Astrocyte of the cerebellum (primary cell): ENCODE measurements at regions not wholly inside any gene's neighbourhood (a gene's known extent, or its start where the extent isn't known, plus 50 kb on each side); places are given as distances from the start of the nearest gene placed in this dataset.

Experiments used
- DNase-seq: peaks from one replicate; pipeline ENCODE4 v3.0.0-alpha.2; 2011; ENCODE audit warnings: low read depth
- H3K4me3 ChIP-seq: 2 replicates; pipeline ENCODE4 v1.5.1; 2011; ENCODE audit warnings: mild to moderate bottlenecking, low read depth, low read length, moderate library complexity
- CTCF ChIP-seq: IDR thresholded peaks from 2 replicates; pipeline ENCODE4 v1.5.1; 2012; ENCODE audit warnings: low read length, low read depth, moderate library complexity, mild to moderate bottlenecking; ENCODE audit errors: missing control alignments
- in situ Hi-C: cut with HindIII; loops from 2 replicates; pipeline ENCODE4 v1.10.0; 2017; ENCODE audit warnings: low sequenced_read_pairs

DNA sequence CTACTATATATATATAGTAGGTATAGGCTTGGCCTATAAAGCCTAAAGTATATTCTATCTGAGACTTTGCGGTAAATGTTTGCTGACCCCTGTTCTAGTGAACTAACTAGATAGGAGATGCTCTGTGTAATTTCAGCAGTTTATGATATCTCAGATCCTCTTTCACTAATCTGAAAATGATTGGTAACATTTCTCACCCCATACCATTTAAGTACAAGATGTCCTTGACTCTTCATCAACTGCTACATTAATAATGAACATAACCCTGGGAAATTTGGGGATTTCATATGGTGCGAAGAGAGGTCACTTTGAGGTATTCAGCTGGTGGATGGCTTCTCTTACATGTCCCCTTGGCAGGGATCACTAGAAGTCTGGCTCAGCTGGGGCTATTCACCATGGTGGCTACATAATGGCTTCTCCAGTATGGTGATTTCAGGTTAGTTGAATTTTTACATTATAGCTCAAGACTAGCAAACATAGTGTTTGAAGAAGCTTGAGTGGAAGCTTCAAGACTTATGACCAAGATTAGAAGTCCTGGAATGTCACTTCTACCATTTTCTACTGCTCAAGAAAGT is 103.6 kb upstream of the MYCBP2 start:
- in situ Hi-C loops, result no loop called here
- H3K4me3 ChIP-seq, result no peak overlapping the region
- no peak for TF ChIP-seq CTCF
- DNase-seq, result no peak

- peak; percentile 77 for DNase-seq
- no peak overlapping the region for H3K4me3 ChIP-seq
- in situ Hi-C loops, result no loop called here
- TF ChIP-seq CTCF, result no peak
Measured at GRCh38 chr13:77429320-77430142, 102.6 kb upstream of the MYCBP2 start.

- TF ChIP-seq CTCF, result no peak
- in situ Hi-C loops, result no loop called here
- DNase-seq, result no peak
- H3K4me3 ChIP-seq, result no peak overlapping the region
Measured at GRCh38 chr13:77425705-77426104, 98.8 kb upstream of the MYCBP2 start.

GRCh38 chr13:77423296-77423695 is 96.4 kb upstream of the MYCBP2 start:
- TF ChIP-seq CTCF, result no peak
- no peak overlapping the region for H3K4me3 ChIP-seq
- in situ Hi-C loops, result no loop called here
- no peak for DNase-seq

GRCh38 chr13:77422724-77423123 is 95.8 kb upstream of the MYCBP2 start:
- no peak for DNase-seq
- H3K4me3 ChIP-seq, result no peak overlapping the region
- in situ Hi-C loops, result no loop called here
- TF ChIP-seq CTCF, result no peak

DNA sequence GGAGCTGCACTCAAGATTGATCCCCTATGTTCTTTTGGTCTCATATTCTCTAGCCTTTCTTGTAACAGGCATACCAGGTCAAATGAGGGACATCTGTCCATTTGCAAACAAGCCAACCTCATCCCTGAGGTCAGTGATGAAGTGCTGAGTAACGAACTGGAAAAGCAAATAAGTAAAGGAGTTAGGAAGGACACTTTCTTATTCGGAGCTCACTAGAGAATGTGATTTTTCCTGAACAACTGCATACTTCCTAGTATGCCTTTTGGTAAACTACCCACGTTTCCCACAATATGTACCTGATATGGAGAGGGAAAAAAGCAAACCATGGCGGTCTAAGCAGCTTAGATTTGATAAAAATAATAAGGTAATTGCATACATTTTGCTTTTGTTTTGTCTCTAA is 91.0 kb upstream of the MYCBP2 start:
- no peak for TF ChIP-seq CTCF
- no peak for DNase-seq
- no peak overlapping the region for H3K4me3 ChIP-seq
- in situ Hi-C loops, result no loop called here
